Astrocyte of the cerebellum (primary cell): ENCODE measurements at regions not wholly inside any gene's neighbourhood (a gene's known extent, or its start where the extent isn't known, plus 50 kb on each side); places are given as distances from the start of the nearest gene placed in this dataset.

ENCODE experiments used
- DNase-seq: peaks from one replicate; pipeline ENCODE4 v3.0.0-alpha.2; 2011; ENCODE audit warnings: low read depth
- H3K4me3 ChIP-seq: 2 replicates; pipeline ENCODE4 v1.5.1; 2011; ENCODE audit warnings: mild to moderate bottlenecking, low read depth, low read length, moderate library complexity
- in situ Hi-C: cut with HindIII; loops from 2 replicates; pipeline ENCODE4 v1.10.0; 2017; ENCODE audit warnings: low sequenced_read_pairs
- TF ChIP-seq, protein P1 (sequence below): IDR thresholded peaks from 2 replicates; pipeline ENCODE4 v1.5.1; 2012; ENCODE audit warnings: low read length, low read depth, moderate library complexity, mild to moderate bottlenecking; ENCODE audit errors: missing control alignments

DNA sequence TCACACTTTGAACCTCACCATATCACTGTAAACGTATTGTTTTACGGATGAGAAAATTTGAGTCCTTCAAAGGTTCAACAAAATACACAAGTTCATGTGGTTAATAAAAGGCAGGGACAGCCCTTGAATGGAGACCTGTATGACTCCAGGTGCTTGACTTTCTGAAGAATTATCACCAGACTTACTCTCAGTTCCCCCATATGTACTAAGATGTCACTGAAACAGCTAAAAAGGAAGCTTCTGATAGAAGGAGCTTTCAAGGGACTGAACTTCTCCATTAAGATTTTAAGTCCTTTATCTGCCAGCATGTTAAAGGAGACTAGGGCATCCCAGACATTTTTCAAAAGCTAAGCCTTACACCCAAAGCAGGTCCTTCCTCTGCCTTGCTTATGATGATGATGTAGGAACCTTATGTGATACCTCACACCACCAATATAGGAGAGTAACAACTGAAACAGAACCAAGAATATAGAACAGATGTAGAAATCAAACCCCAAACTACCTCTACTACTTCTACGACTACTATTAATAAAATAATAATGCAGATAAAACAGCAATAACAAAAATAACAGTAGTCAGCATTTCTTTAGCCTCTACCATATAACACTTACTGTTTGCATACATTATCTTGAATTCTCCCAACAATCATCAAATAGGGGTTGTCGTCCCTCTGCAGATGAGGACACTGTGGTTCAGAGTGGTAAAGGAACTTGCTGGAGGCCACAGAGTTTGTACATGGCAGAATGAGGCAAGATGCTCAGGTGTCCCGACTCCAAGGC, 273.9 kb downstream of the ELAVL2 start:
- in situ Hi-C loops: loop anchor here (5.0 kb wide), 1 partner anchor 80 kb away; no protein-coding TSS in a partner anchor
- H3K4me3 ChIP-seq: no peak overlapping the region
- DNase-seq: no peak
- TF ChIP-seq, protein P1, sequence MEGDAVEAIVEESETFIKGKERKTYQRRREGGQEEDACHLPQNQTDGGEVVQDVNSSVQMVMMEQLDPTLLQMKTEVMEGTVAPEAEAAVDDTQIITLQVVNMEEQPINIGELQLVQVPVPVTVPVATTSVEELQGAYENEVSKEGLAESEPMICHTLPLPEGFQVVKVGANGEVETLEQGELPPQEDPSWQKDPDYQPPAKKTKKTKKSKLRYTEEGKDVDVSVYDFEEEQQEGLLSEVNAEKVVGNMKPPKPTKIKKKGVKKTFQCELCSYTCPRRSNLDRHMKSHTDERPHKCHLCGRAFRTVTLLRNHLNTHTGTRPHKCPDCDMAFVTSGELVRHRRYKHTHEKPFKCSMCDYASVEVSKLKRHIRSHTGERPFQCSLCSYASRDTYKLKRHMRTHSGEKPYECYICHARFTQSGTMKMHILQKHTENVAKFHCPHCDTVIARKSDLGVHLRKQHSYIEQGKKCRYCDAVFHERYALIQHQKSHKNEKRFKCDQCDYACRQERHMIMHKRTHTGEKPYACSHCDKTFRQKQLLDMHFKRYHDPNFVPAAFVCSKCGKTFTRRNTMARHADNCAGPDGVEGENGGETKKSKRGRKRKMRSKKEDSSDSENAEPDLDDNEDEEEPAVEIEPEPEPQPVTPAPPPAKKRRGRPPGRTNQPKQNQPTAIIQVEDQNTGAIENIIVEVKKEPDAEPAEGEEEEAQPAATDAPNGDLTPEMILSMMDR: no peak

DNA sequence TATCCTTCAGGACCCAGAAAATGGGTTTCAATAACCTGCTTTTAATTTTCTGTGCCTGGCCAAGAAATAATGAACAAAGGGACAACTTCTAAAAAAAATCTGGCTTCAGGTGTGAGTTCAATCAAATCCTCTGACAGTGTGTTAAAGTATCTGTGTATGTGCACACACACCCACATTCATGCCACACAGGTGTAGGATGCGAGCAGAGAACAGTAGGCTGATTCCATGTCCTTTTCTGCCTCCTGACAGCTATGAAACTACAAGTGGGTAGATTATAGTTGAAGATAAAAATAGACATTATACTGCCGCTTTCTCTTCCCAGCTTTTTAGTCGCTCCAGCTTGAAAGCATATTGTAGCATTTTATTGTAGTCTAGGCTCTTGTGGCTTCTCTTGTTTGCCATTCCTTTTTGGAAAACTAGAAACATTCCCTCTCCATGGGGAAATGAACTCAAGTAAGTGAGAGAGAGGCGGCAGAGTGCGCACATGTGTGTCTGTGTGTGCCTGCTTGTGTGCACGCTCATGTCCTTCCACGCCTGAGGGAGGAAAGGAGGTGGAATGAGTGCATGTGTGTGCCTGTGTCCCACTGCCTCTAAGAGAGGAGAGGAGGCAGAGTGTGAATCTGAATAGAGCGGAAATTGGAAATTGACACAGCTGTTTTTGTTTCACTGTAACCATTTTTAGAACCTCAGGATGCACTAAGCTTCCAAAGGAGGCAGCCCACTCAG, 273.0 kb downstream of the ELAVL2 start:
- in situ Hi-C loops: loop anchor here (5.0 kb wide), 1 partner anchor 79 kb away; no protein-coding TSS in a partner anchor
- no peak for DNase-seq
- no peak overlapping the region for H3K4me3 ChIP-seq
- TF ChIP-seq, protein P1: no peak

DNA sequence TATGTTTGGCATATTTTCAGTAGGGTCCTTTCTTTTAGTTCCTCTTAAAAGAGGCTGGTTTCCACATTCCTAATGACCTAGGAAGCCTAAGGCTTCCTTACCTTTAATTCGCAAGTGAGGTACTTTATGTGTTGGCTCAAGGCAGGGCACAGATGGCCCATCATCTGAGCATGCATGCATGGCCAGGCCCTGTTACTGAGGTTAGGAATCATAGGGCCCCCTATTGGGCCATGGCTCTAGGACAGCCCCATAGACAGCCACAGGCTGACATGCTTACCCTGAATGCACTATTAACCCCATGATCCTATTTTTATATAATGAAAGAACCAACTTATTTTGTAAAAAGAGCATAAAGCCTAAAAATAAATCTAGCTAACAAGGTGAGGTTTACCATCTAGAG, 271.4 kb downstream of the ELAVL2 start:
- DNase-seq: no peak
- in situ Hi-C loops: loop anchor here (5.0 kb wide), 1 partner anchor 78 kb away; no protein-coding TSS in a partner anchor
- TF ChIP-seq, protein P1: no peak

DNA sequence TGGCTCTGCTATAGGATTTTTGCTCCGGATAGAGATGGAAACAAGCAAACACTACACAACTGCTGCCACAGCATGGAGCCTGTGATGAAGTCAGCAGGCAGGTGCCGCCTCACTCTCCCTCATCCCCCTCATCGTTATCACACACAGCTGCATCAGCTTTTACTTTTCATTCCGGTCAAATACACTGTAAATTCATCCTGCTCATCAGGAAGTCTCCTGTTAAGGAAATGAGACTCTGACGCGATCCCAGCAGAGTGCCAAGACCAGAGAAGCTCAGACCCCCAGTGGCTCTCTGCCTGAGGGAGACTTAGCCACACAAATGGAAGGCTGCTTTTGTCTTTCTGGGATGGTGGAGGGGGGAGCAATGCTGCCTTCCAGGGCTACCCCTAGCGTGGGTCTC, 270.2 kb downstream of the ELAVL2 start:
- TF ChIP-seq, protein P1: no peak
- no peak for DNase-seq
- no peak overlapping the region for H3K4me3 ChIP-seq
- in situ Hi-C loops: no loop called here

More for the DNA sequence above, 271.4 kb downstream of the ELAVL2 start:
- H3K4me3 ChIP-seq: no peak overlapping the region

DNA sequence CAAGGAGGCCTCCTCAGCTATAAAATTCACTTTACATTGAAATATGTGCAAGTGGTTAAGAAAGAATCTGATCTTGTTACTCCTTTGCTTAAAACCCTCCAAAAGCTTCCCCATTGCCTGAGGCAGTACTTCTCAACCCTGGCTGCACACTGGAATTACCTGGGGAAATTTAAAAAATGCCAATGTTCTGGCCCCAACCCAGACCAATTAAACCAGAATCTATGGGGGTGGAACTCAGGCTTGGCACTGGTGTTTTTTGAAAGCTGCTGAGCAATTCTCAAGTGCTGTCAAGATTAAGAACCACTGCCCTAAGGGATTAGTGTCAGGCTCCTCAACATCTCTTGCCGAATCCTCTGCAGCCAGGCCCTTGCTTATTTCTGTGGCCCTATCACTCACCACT, 269.6 kb downstream of the ELAVL2 start:
- no peak for DNase-seq
- in situ Hi-C loops: no loop called here
- TF ChIP-seq, protein P1: no peak

DNA sequence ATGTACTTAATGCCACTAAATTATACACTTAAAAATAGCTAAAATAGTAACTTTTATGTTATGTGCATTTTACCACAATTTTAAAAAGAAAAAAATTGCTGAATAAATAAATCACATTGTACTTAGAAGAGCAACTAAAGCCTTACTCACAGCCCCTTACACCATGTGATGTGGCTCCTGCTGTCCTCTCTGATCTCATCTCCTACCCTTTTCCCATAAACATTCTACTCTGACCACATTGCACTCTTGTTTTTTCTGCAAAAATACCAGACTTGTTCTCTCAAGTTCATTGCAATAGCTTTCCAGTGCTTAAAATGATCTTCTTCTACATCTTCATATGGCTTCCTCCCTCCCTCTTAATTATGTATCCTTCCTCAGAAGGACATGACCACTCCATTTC, 268.4 kb downstream of the ELAVL2 start:
- in situ Hi-C loops: no loop called here
- TF ChIP-seq, protein P1: no peak
- H3K4me3 ChIP-seq: no peak overlapping the region
- DNase-seq: no peak

More for the DNA sequence above, 269.6 kb downstream of the ELAVL2 start:
- no peak overlapping the region for H3K4me3 ChIP-seq
